ENCODE measurements at regions not wholly inside any gene's neighbourhood (a gene's known extent, or its start where the extent isn't known, plus 50 kb on each side); places are given as distances from the start of the nearest gene placed in this dataset.

DNA sequence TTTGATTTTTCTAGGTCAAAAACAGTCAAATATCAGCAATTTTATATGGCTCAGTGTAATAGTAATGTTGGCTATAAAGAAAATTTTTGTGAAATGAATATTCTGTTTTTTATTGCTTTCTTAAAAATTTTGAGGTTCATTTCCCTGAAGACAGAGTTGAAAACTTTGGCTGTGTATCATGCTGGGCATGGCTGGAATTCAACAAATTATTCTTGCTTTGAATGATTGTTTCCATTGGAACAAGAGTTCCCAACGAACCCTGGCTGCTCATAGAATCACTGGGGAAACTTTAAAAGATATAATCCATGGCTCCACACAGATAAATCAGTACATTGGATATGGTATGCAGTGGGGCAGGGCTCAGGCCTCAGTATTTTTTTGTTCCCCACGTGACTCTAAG lies 118.6 kb downstream of the PLCE1 start:
- Mint-ChIP-seq H3K9me3 (peaks cover 0 to 9% (median 5%) of the 10 kb centered on the region in 7 donors), H3K4me3 (no peak overlapping the region), H3K36me3 (no peaks in the 10 kb centered on the region), H3K27ac (no peak overlapping the region), H3K4me1 (no peaks in the 10 kb centered on the region), H3K27me3 (ENCODE audit: low read depth in 3 of 3) (peaks cover 0 to 10% (median 2%) of the 10 kb centered on the region in 3 donors)
- Histone ChIP-seq H3K4me3 (replicated peaks in 1 of 3; ENCODE audit: low read depth in 2 of 3, low read length in 3 of 3) (no peak overlapping the region), H3K36me3 (replicated peaks in 1 of 2; ENCODE audit: control insufficient read depth in 1 of 2, insufficient read depth in 2 of 2, low read length in 2 of 2) (no peaks in the 10 kb centered on the region), H3K27me3 (ENCODE audit: control insufficient read depth in 2 of 2, insufficient read depth in 2 of 2, low read length in 2 of 2) (no peaks in the 10 kb centered on the region), H3K79me2 (ENCODE audit: insufficient read depth, low read length) (no peaks in the 10 kb centered on the region), H3K4me2 (replicated peaks; ENCODE audit: extremely low read depth, low read length, poor library complexity, severe bottlenecking) (no peak overlapping the region), H3K9me3 (replicated peaks in 1 of 2; ENCODE audit: control insufficient read depth in 1 of 2, insufficient read depth in 1 of 2, low read length in 2 of 2) (peaks cover 0 to 3% of the 10 kb centered on the region in 2 donors), H2AFZ (ENCODE audit: insufficient read depth, low read depth, low read length, poor library complexity, severe bottlenecking) (no peak overlapping the region), H3K4me1 (ENCODE audit: control insufficient read depth in 1 of 2, insufficient read depth in 2 of 2, low read length in 2 of 2) (no peaks in the 10 kb centered on the region), H3K27ac (ENCODE audit: low read depth in 1 of 2, low read length in 2 of 2) (no peak overlapping the region), H3K9ac (ENCODE audit: insufficient read depth, low read length, poor library complexity, severe bottlenecking) (no peak overlapping the region), H4K20me1 (ENCODE audit: insufficient read depth, low read length) (no peaks in the 10 kb centered on the region)
- DNase-seq, result no peak
- 67% methylated on average over 1 of the region's 2 CpGs for whole genome bisulfite sequencing (ENCODE audit: insufficient coverage)
- intact Hi-C loops (cut with micrococcal nuclease), result no loop called here
- TF ChIP-seq, protein P1, sequence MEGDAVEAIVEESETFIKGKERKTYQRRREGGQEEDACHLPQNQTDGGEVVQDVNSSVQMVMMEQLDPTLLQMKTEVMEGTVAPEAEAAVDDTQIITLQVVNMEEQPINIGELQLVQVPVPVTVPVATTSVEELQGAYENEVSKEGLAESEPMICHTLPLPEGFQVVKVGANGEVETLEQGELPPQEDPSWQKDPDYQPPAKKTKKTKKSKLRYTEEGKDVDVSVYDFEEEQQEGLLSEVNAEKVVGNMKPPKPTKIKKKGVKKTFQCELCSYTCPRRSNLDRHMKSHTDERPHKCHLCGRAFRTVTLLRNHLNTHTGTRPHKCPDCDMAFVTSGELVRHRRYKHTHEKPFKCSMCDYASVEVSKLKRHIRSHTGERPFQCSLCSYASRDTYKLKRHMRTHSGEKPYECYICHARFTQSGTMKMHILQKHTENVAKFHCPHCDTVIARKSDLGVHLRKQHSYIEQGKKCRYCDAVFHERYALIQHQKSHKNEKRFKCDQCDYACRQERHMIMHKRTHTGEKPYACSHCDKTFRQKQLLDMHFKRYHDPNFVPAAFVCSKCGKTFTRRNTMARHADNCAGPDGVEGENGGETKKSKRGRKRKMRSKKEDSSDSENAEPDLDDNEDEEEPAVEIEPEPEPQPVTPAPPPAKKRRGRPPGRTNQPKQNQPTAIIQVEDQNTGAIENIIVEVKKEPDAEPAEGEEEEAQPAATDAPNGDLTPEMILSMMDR (IDR thresholded peaks at IDR 0.05), result no peak

DNA sequence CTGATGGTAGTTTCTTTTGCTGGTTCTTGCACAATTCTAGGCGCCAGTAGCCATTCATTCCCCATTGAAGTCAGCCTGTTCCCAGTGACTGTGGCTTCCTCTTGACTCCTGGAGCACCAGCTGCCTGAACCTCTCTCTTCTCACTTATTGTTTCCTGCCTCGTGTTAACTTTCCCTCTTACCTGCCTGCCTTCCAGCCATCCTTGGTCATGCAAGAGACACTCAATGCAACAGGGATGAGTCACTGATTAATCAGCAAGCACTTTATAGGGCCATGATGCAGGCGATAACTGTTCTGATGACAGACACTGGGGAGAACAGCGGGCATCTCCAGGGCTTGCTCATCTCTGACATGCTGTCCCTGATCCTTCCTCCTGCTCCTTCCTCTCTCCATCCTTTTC lies 122.0 kb downstream of the PLCE1 start:
- Histone ChIP-seq H3K9ac (ENCODE audit: insufficient read depth, low read length, poor library complexity, severe bottlenecking) (no peak overlapping the region), H2AFZ (ENCODE audit: insufficient read depth, low read depth, low read length, poor library complexity, severe bottlenecking) (no peak overlapping the region), H3K36me3 (replicated peaks in 1 of 2; ENCODE audit: control insufficient read depth in 1 of 2, insufficient read depth in 2 of 2, low read length in 2 of 2) (no peaks in the 10 kb centered on the region), H3K9me3 (replicated peaks in 1 of 2; ENCODE audit: control insufficient read depth in 1 of 2, insufficient read depth in 1 of 2, low read length in 2 of 2) (peaks cover 0 to 3% of the 10 kb centered on the region in 2 donors), H3K4me3 (replicated peaks in 1 of 3; ENCODE audit: low read depth in 2 of 3, low read length in 3 of 3) (no peak overlapping the region), H4K20me1 (ENCODE audit: insufficient read depth, low read length) (no peaks in the 10 kb centered on the region), H3K27me3 (ENCODE audit: control insufficient read depth in 2 of 2, insufficient read depth in 2 of 2, low read length in 2 of 2) (no peaks in the 10 kb centered on the region), H3K79me2 (ENCODE audit: insufficient read depth, low read length) (no peaks in the 10 kb centered on the region), H3K27ac (ENCODE audit: low read depth in 1 of 2, low read length in 2 of 2) (no peak overlapping the region), H3K4me2 (replicated peaks; ENCODE audit: extremely low read depth, low read length, poor library complexity, severe bottlenecking) (no peak overlapping the region), H3K4me1 (ENCODE audit: control insufficient read depth in 1 of 2, insufficient read depth in 2 of 2, low read length in 2 of 2) (no peaks in the 10 kb centered on the region)
- Mint-ChIP-seq H3K4me3 (no peak overlapping the region), H3K9me3 (peaks cover 0 to 10% (median 5%) of the 10 kb centered on the region in 7 donors), H3K27me3 (ENCODE audit: low read depth in 3 of 3) (peaks cover 0 to 10% (median 2%) of the 10 kb centered on the region in 3 donors), H3K36me3 (no peaks in the 10 kb centered on the region), H3K4me1 (no peaks in the 10 kb centered on the region), H3K27ac (no peak overlapping the region)
- DNase-seq, result no peak
- TF ChIP-seq, protein P1 (IDR thresholded peaks at IDR 0.05), result no peak
- WGBS (ENCODE audit: insufficient coverage), result 79% methylated on average over 4 of the region's 4 CpGs
- intact Hi-C loops (cut with micrococcal nuclease), result no loop called here

Data from CD14-positive monocyte (primary cell).